SK-N-SH (cell line): ENCODE measurements at regions not wholly inside any gene's neighbourhood (a gene's known extent, or its start where the extent isn't known, plus 50 kb on each side); places are given as distances from the start of the nearest gene placed in this dataset.

Experiments used
- CTCF ChIA-PET: fragments of 300-600, 350-600 bp; formaldehyde crosslinking; extraction: SDS; loops from one replicate; lab custom pipeline; 2021; lab: Yijun Ruan, JAX
- POLR2A ChIA-PET: fragments of 350-600 bp; sonication (Branson Sonifier 250); formaldehyde crosslinking; extraction: SDS; loops from one replicate; lab custom pipeline; 2020; ENCODE audit warnings: antibody characterized with exemption, inconsistent platforms; lab: Yijun Ruan, JAX
- DNase-seq: peaks from one replicate; pipeline ENCODE4 v3.0.0; 2012
- H2AFZ ChIP-seq: fragments of 200-600 bp; sonication (generic); 2 replicates; pipeline ENCODE4 v1.8.1; 2016; ENCODE audit warnings: antibody characterized with exemption, mild to moderate bottlenecking, low read depth
- H3F3A ChIP-seq: fragments of 200-600 bp; sonication (generic); replicated peaks from 2 replicates; pipeline ENCODE3; 2016; ENCODE audit warnings: antibody characterized with exemption, mild to moderate bottlenecking; ENCODE audit not compliant: insufficient read depth
- H3K27ac ChIP-seq, 2 experiments: fragments of 200-500 bp in 1 of 2; fragments of 200-600 bp in 1 of 2; sonication (Bioruptor generic) in 1 of 2; sonication (generic), shearing (Covaris generic) in 1 of 2; 2 replicates each; pipeline versions ENCODE4 v1.5.1 to v1.6.1; 2014 to 2016; ENCODE audit warnings: low read depth in 2 of 2, inconsistent platforms in 1 of 2, low read length in 1 of 2, mild to moderate bottlenecking in 1 of 2, mixed read lengths in 1 of 2
- H3K27me3 ChIP-seq: fragments of 200-600 bp; sonication (generic), shearing (Covaris generic); 2 replicates; pipeline ENCODE4 v1.6.1; 2016; ENCODE audit warnings: mixed run types; ENCODE audit not compliant: insufficient read depth
- H3K36me3 ChIP-seq, 2 experiments: fragments of 200-500 bp in 1 of 2; fragments of 200-600 bp in 1 of 2; sonication (Bioruptor generic) in 1 of 2; sonication (generic) in 1 of 2; replicated peaks in 1 of 2; 2 replicates each; pipeline versions ENCODE3 to v1.5.1; 2014 to 2016; ENCODE audit warnings: low read length in 1 of 2, mild to moderate bottlenecking in 1 of 2; ENCODE audit not compliant: insufficient read depth in 2 of 2, control insufficient read depth in 1 of 2
- H3K4me1 ChIP-seq, 2 experiments: fragments of 200-500 bp in 1 of 2; fragments of 200-600 bp in 1 of 2; sonication (Bioruptor generic) in 1 of 2; sonication (generic), shearing (Covaris generic) in 1 of 2; 2 replicates each; pipeline versions ENCODE4 v1.5.1 to v1.6.1; 2014 to 2016; ENCODE audit warnings: low read depth in 1 of 2, low read length in 1 of 2, mixed run types in 1 of 2; ENCODE audit not compliant: insufficient read depth in 2 of 2, control insufficient read depth in 1 of 2
- H3K4me2 ChIP-seq: fragments of 200-600 bp; sonication (generic), shearing (Covaris generic); 2 replicates; pipeline ENCODE4 v1.6.1; 2017; ENCODE audit warnings: mixed run types
- H3K4me3 ChIP-seq, 2 experiments: fragments of 200-500 bp in 1 of 2; fragments of 200-600 bp in 1 of 2; sonication (Bioruptor generic) in 1 of 2; sonication (generic), shearing (Covaris generic) in 1 of 2; 2 replicates each; pipeline versions ENCODE4 v1.5.1 to v1.8.1; 2014 to 2016; ENCODE audit warnings: low read depth in 2 of 2, inconsistent platforms in 1 of 2, low read length in 1 of 2, mild to moderate bottlenecking in 1 of 2, mixed read lengths in 1 of 2, moderate library complexity in 1 of 2
- H3K79me2 ChIP-seq: fragments of 200-600 bp; sonication (generic); 2 replicates; pipeline ENCODE4 v1.8.1; 2017; ENCODE audit warnings: mild to moderate bottlenecking; ENCODE audit not compliant: insufficient read depth
- H3K9ac ChIP-seq: fragments of 200-600 bp; sonication (generic); 2 replicates; pipeline ENCODE4 v1.6.1; 2017; ENCODE audit warnings: mixed run types
- H3K9me2 ChIP-seq: fragments of 200-600 bp; sonication (generic); 2 replicates; pipeline ENCODE4 v1.6.1; 2017; ENCODE audit warnings: mixed run types
- H3K9me3 ChIP-seq: fragments of 200-600 bp; sonication (generic); 2 replicates; pipeline ENCODE4 v1.6.1; 2017; ENCODE audit warnings: mixed run types, mild to moderate bottlenecking, moderate library complexity
- H4K20me1 ChIP-seq: fragments of 200-600 bp; sonication (generic); 2 replicates; pipeline ENCODE4 v1.6.1; 2017; ENCODE audit warnings: mild to moderate bottlenecking, mixed run types; ENCODE audit not compliant: insufficient read depth
- CHD2 ChIP-seq: fragments of 150-350 bp; IDR thresholded peaks from 2 replicates; pipeline ENCODE4 v1.6.1; 2018; ENCODE audit warnings: low read length; ENCODE audit not compliant: partially characterized antibody
- FOXJ3 ChIP-seq: sonication (generic); formaldehyde crosslinking; IDR thresholded peaks from 2 replicates; pipeline ENCODE4 v1.5.1; 2020; ENCODE audit warnings: mild to moderate bottlenecking, missing genetic modification reagents
- FOXM1 ChIP-seq: IDR thresholded peaks from 2 replicates; pipeline ENCODE4 v1.4.0; 2012; ENCODE audit warnings: low read depth, mild to moderate bottlenecking
- GATA2 ChIP-seq: sonication (generic); formaldehyde crosslinking; IDR thresholded peaks from 2 replicates; pipeline ENCODE4 v1.5.0; 2020; ENCODE audit warnings: mild to moderate bottlenecking, missing genetic modification reagents
- MEF2A ChIP-seq: IDR thresholded peaks from 2 replicates; pipeline ENCODE4 v1.4.0; 2012; ENCODE audit warnings: low read depth, borderline replicate concordance
- NRF1 ChIP-seq: IDR thresholded peaks from 2 replicates; pipeline ENCODE4 v1.6.1; 2012; ENCODE audit warnings: low read depth, mild to moderate bottlenecking, low read length
- PBX3 ChIP-seq: IDR thresholded peaks from 2 replicates; pipeline ENCODE4; 2012
- POLR2AphosphoS5 ChIP-seq: IDR thresholded peaks from 2 replicates; pipeline ENCODE4 v1.6.1; 2012; ENCODE audit warnings: low read depth, low read length
- SIN3A ChIP-seq: IDR thresholded peaks from 2 replicates; pipeline ENCODE4 v1.6.1; 2012; ENCODE audit warnings: low read depth, mild to moderate bottlenecking, low read length, moderate library complexity, borderline replicate concordance
- SMC3 ChIP-seq: IDR thresholded peaks from 2 replicates; pipeline ENCODE4 v1.6.1; 2012; ENCODE audit warnings: low read depth, low read length, improper control_type of control experiment
- TAF1 ChIP-seq: IDR thresholded peaks from 2 replicates; pipeline ENCODE4 v1.6.1; 2012; ENCODE audit warnings: low read depth, mild to moderate bottlenecking, low read length, moderate library complexity, borderline replicate concordance
- TCF12 ChIP-seq: IDR thresholded peaks from 2 replicates; pipeline ENCODE4 v1.4.0; 2012
- TEAD4 ChIP-seq: IDR thresholded peaks from 2 replicates; pipeline ENCODE4 v1.4.0; 2012; ENCODE audit warnings: mild to moderate bottlenecking, borderline replicate concordance; ENCODE audit not compliant: insufficient read depth
- WGBS: methylation state at CpG from one replicate; pipeline ENCODE4 v1.1.6; 2017; ENCODE audit warnings: low lambda C conversion rate; 5-methylcytosine and 5-hydroxymethylcytosine counted together

- TF ChIP-seq TAF1 (no peak), FOXM1 (no peak), SIN3A (no peak), POLR2AphosphoS5 (no peak), FOXJ3 (CRISPR knock-in tag) (no peak), GATA2 (CRISPR knock-in tag) (no peak), TCF12 (no peak)
These were observed 184.5 kb upstream of the SHH start (continued) for GRCh38 chr7:155996718-155997280.

GRCh38 chr7:155995183-155995612 is 182.9 kb upstream of the SHH start:
- Histone ChIP-seq H2AFZ (no peak overlapping the region), H4K20me1 (no peaks in the 10 kb centered on the region), H3K36me3 (no peaks in the 10 kb centered on the region), H3K27me3 (peaks cover 94% of the 10 kb centered on the region), H3K4me2 (no peak overlapping the region), H3K4me3 (no peak overlapping the region), H3F3A (no peaks in the 10 kb centered on the region), H3K9ac (no peak overlapping the region), H3K9me3 (no peaks in the 10 kb centered on the region), H3K27ac (no peak overlapping the region), H3K9me2 (no peaks in the 10 kb centered on the region), H3K79me2 (no peaks in the 10 kb centered on the region), H3K4me1 (no peaks in the 10 kb centered on the region)
- ChIA-PET POLR2A (no interaction called here), CTCF (no interaction called here)
- TF ChIP-seq FOXM1 (no peak), TEAD4 (no peak), CHD2 (no peak), GATA2 (CRISPR knock-in tag) (no peak), SMC3 (no peak), PBX3 (no peak), MEF2A (no peak)
- 3% methylated on average over 6 of the region's 11 CpGs for WGBS
- no peak for DNase-seq

- no peaks in the 10 kb centered on the region for H3K36me3 ChIP-seq
- H3K9me3 ChIP-seq, result no peaks in the 10 kb centered on the region
These were observed 182.1 kb upstream of the SHH start for GRCh38 chr7:155994279-155994811.

More at GRCh38 chr7:155994279-155994811, 182.1 kb upstream of the SHH start:
- Histone ChIP-seq H3K9me2 (no peaks in the 10 kb centered on the region), H4K20me1 (no peaks in the 10 kb centered on the region), H3K4me3 (no peak overlapping the region), H3K27ac (no peak overlapping the region), H3K79me2 (no peaks in the 10 kb centered on the region), H3K27me3 (peaks cover 86% of the 10 kb centered on the region), H3K4me2 (no peak overlapping the region), H3K9ac (no peak overlapping the region)
- TF ChIP-seq NRF1 (no peak), TCF12 (no peak), MEF2A (no peak)
- TF ChIP-seq, all 33 proteins: peak for 0
- no peak for DNase-seq
- ChIA-PET CTCF (no interaction called here), POLR2A (no interaction called here)
- Histone ChIP-seq H3F3A (no peaks in the 10 kb centered on the region), H3K4me1 (no peaks in the 10 kb centered on the region), H2AFZ (no peak overlapping the region)
- 8% methylated on average over 6 of the region's 6 CpGs for WGBS
